K562 (cell line): ENCODE measurements at regions not wholly inside any gene's neighbourhood (a gene's known extent, or its start where the extent isn't known, plus 50 kb on each side); places are given as distances from the start of the nearest gene placed in this dataset.

ENCODE experiments used
- ARNT ChIP-seq, 2 experiments: fragments of 450-650 bp; IDR thresholded peaks; 2 replicates each; pipeline ENCODE4 v1.6.1; 2016; ENCODE audit warnings: mild to moderate bottlenecking in 1 of 2
- BRF1 ChIP-seq: IDR thresholded peaks from 3 replicates; pipeline ENCODE4 v1.6.1; 2011; ENCODE audit warnings: borderline replicate concordance, mild to moderate bottlenecking; ENCODE audit not compliant: insufficient read length; ENCODE audit errors: extremely low read depth
- CHD7 ChIP-seq: fragments of 200-600 bp; sonication (generic); IDR thresholded peaks from one replicate; pipeline ENCODE4 v1.6.1; 2012; ENCODE audit warnings: mild to moderate bottlenecking, low read depth, low read length, inconsistent platforms
- DIDO1 ChIP-seq: fragments of 450-650 bp; IDR thresholded peaks from 2 replicates; pipeline ENCODE4 v1.6.1; 2016; ENCODE audit warnings: low read depth, missing biosample characterization, missing genetic modification characterization
- EP400 ChIP-seq: fragments of 450-650 bp; IDR thresholded peaks from 2 replicates; pipeline ENCODE4 v1.6.1; 2017; ENCODE audit warnings: antibody characterized with exemption, mild to moderate bottlenecking, moderate library complexity
- GTF2B ChIP-seq: IDR thresholded peaks from 2 replicates; pipeline ENCODE4 v1.6.1; 2011; ENCODE audit not compliant: insufficient read length; ENCODE audit errors: extremely low read depth
- JUNB ChIP-seq: fragments of 450-650 bp; formaldehyde crosslinking; conservative IDR thresholded peaks from 2 replicates; pipeline ENCODE4 v1.4.0; 2020; ENCODE audit warnings: mild to moderate bottlenecking
- LARP7 ChIP-seq: fragments of 450-650 bp; IDR thresholded peaks from 2 replicates; pipeline ENCODE4 v1.6.1; 2016
- MEIS2 ChIP-seq: fragments of 450-650 bp; IDR thresholded peaks from 2 replicates; pipeline ENCODE4 v1.6.1; 2014; ENCODE audit warnings: mild to moderate bottlenecking; ENCODE audit not compliant: partially characterized antibody
- PCBP1 ChIP-seq: fragments of 200-400 bp; formaldehyde crosslinking; IDR thresholded peaks from 2 replicates; pipeline ENCODE4 v1.6.1; 2018; ENCODE audit warnings: mild to moderate bottlenecking, low read depth, low read length; ENCODE audit not compliant: poor library complexity, severe bottlenecking
- PRMT5 ChIP-seq: sonication (generic); formaldehyde crosslinking; IDR thresholded peaks from 2 replicates; pipeline ENCODE4 v1.5.0; 2020; ENCODE audit warnings: missing genetic modification reagents
- SP2 ChIP-seq: IDR thresholded peaks from 2 replicates; pipeline ENCODE4 v1.6.1; 2011; ENCODE audit warnings: mild to moderate bottlenecking, low read depth, low read length, moderate library complexity; ENCODE audit not compliant: poor library complexity, severe bottlenecking; ENCODE audit errors: extremely low read depth
- TAF1 ChIP-seq: IDR thresholded peaks from 2 replicates; pipeline ENCODE4 v1.6.1; 2011; ENCODE audit warnings: mild to moderate bottlenecking, low read length, moderate library complexity; ENCODE audit not compliant: insufficient read depth, control insufficient read depth, severe bottlenecking; ENCODE audit errors: extremely low read depth
- ZNF174 ChIP-seq: fragments of 250-450 bp; sonication (Bioruptor Pico); IDR thresholded peaks from 2 replicates; pipeline ENCODE4 v1.4.0; 2020; ENCODE audit warnings: mild to moderate bottlenecking
- ZNF512 ChIP-seq: IDR thresholded peaks from 2 replicates; pipeline ENCODE4 v1.6.1; 2016; ENCODE audit warnings: missing genetic modification characterization, missing compliant biosample characterization
- ZNF589 ChIP-seq: fragments of 200-800 bp; sonication (Bioruptor generic); IDR thresholded peaks from 2 replicates; pipeline ENCODE4 v1.6.1; 2016; ENCODE audit warnings: low read depth, missing genetic modification characterization, missing compliant biosample characterization

GRCh38 chr14:101331661-101332169 is 229.6 kb upstream of the DIO3 start (continued):
- no peak for TF ChIP-seq CHD7
- no peak for TF ChIP-seq JUNB (CRISPR knock-in tag)
- no peak for TF ChIP-seq LARP7
- no peak for TF ChIP-seq DIDO1 (tag)
- no peak for TF ChIP-seq ARNT (IDR thresholded peaks at IDR 0.05)
- TF ChIP-seq TAF1 = no peak
- no peak for TF ChIP-seq PCBP1
- TF ChIP-seq BRF1 = no peak
- TF ChIP-seq MEIS2 = no peak
- TF ChIP-seq PRMT5 = no peak
- no peak for TF ChIP-seq ZNF512 (tag)
- no peak for TF ChIP-seq GTF2B
- no peak for TF ChIP-seq EP400
- TF ChIP-seq SP2 = no peak
- no peak for TF ChIP-seq ZNF174 (CRISPR knock-in tag)
- TF ChIP-seq ZNF589 = no peak
